Tibial artery (tissue), 4 donors: ENCODE measurements at regions not wholly inside any gene's neighbourhood (a gene's known extent, or its start where the extent isn't known, plus 50 kb on each side); places are given as distances from the start of the nearest gene placed in this dataset.

Experiments
- DNase-seq, 2 donors: peaks; one replicate each; pipeline ENCODE4 v3.0.0-alpha.2; 2019
- H3K27ac ChIP-seq, 2 donors: fragments of 200-600 bp; sonication (generic) in 1 of 2; 1 replicate in 1 of 2; 2 replicates in 1 of 2; pipeline ENCODE4 v1.5.1; 2018 to 2019; ENCODE audit warnings: mild to moderate bottlenecking in 1 of 2
- H3K27me3 ChIP-seq, 2 donors: fragments of 200-600 bp; sonication (generic) in 1 of 2; one replicate each; pipeline versions ENCODE4 v1.5.1 to v1.6.0; 2016 to 2019
- H3K36me3 ChIP-seq, 3 donors: fragments of 200-600 bp; sonication (generic) in 2 of 3; one replicate each; pipeline ENCODE4 v1.5.1; 2016 to 2019; ENCODE audit warnings: mild to moderate bottlenecking in 2 of 3
- H3K4me1 ChIP-seq, 4 donors: fragments of 200-600 bp; sonication (generic) in 2 of 4; 1 replicate in 3 of 4; 2 replicates in 1 of 4; pipeline ENCODE4 v1.5.1; 2016 to 2019
- H3K4me3 ChIP-seq, 2 donors: fragments of 200-600 bp; sonication (generic) in 1 of 2; 1 replicate in 1 of 2; 2 replicates in 1 of 2; pipeline ENCODE4 v1.5.1; 2018 to 2019; ENCODE audit warnings: mild to moderate bottlenecking in 2 of 2
- H3K9me3 ChIP-seq, 3 donors: fragments of 200-600 bp; sonication (generic) in 1 of 3; one replicate each; pipeline ENCODE4 v1.5.1; 2016 to 2019
- intact Hi-C: fragments of 100-400 bp; cut with DNase I; formaldehyde crosslinking; loops from one replicate; pipeline ENCODE4 v1.15.0; 2023; ENCODE audit warnings: low total_unique reads
- TF ChIP-seq, protein P1 (sequence below), 2 experiments: fragments of 200-600 bp in 1 of 2; fragments of 450-650 bp in 1 of 2; IDR thresholded peaks; one replicate each; pipeline ENCODE4 v1.5.1; 2017 to 2019; ENCODE audit warnings: antibody characterized with exemption in 2 of 2, mild to moderate bottlenecking in 1 of 2, moderate library complexity in 1 of 2

DNA sequence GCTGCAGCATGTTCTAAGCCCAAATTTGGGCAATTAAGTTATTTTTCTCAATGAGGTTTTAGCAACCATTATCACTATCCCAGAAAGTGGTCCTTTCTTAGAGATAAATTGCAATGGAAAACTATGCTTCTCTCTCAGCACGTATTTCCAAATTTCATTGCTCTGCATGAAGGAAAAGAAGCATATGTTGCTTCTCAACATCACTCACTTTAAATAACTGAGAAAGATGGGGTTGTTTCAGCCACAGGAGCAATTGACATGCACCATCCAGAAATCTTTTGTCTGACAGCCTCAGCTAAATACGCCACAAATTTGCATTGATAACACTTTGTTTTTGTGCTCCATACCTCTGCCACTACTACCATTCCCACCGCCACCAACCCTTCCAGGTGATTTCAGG is 157.6 kb upstream of the PKN2 start:
- Histone ChIP-seq H3K9me3 (no peaks in the 10 kb centered on the region), H3K4me3 (no peak overlapping the region), H3K27ac (no peak overlapping the region), H3K36me3 (no peaks in the 10 kb centered on the region), H3K27me3 (no peaks in the 10 kb centered on the region), H3K4me1 (no peaks in the 10 kb centered on the region)
- TF ChIP-seq, protein P1, sequence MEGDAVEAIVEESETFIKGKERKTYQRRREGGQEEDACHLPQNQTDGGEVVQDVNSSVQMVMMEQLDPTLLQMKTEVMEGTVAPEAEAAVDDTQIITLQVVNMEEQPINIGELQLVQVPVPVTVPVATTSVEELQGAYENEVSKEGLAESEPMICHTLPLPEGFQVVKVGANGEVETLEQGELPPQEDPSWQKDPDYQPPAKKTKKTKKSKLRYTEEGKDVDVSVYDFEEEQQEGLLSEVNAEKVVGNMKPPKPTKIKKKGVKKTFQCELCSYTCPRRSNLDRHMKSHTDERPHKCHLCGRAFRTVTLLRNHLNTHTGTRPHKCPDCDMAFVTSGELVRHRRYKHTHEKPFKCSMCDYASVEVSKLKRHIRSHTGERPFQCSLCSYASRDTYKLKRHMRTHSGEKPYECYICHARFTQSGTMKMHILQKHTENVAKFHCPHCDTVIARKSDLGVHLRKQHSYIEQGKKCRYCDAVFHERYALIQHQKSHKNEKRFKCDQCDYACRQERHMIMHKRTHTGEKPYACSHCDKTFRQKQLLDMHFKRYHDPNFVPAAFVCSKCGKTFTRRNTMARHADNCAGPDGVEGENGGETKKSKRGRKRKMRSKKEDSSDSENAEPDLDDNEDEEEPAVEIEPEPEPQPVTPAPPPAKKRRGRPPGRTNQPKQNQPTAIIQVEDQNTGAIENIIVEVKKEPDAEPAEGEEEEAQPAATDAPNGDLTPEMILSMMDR (IDR thresholded peaks at IDR 0.05): no peak
- intact Hi-C loops: no loop called here
- DNase-seq: no peak

DNA sequence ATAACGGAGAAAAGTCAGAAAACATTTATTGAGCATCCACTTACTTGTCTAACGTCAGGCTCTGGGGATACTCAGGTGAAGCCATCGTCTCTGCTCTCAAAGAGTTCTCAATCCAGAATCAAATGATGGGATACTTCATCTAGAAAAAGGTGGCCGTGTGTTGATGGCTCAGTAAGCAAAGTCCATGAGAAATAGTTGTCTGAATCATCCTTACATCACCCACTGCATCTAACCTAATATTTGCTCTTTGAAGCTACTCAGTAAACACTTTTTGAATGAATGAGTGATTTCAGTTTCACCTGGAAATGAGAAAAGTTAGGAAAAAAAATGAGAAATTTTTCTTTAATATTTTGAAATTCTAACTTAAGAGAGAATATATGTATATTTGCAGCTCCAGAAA is 155.3 kb upstream of the PKN2 start:
- H3K27me3 ChIP-seq: no peaks in the 10 kb centered on the region

DNA sequence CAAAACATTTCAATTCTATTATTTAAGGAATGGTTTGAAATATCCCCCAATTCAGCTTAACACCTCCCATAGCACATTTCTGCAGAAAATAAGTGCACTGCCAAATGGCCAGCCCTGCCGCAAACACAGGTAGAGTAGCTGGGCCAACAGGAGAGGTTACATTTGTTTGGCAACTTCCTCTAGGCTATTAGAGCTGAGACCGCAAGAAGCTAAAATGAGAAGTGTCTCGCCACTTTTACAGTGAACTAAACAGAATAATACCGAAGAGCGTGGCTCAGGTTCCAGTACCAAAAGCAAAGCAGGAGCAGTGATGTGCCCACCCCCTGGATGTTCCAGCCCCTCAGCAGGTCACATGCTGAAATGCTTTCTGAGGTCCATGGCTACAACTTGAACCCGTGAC is 154.5 kb upstream of the PKN2 start:
- Histone ChIP-seq H3K4me1 (no peaks in the 10 kb centered on the region), H3K9me3 (no peaks in the 10 kb centered on the region), H3K36me3 (no peaks in the 10 kb centered on the region), H3K27me3 (no peaks in the 10 kb centered on the region), H3K27ac (no peak overlapping the region), H3K4me3 (no peak overlapping the region)
- DNase-seq: no peak
- TF ChIP-seq, protein P1 (IDR thresholded peaks at IDR 0.05): no peak
- intact Hi-C loops: no loop called here

More for the DNA sequence above, 155.3 kb upstream of the PKN2 start:
- DNase-seq: no peak
- H3K36me3 ChIP-seq: no peaks in the 10 kb centered on the region
- no peaks in the 10 kb centered on the region for H3K9me3 ChIP-seq
- TF ChIP-seq, protein P1 (IDR thresholded peaks at IDR 0.05): no peak
- intact Hi-C loops: no loop called here
- H3K4me1 ChIP-seq: no peaks in the 10 kb centered on the region
- H3K4me3 ChIP-seq: no peak overlapping the region
- no peak overlapping the region for H3K27ac ChIP-seq

DNA sequence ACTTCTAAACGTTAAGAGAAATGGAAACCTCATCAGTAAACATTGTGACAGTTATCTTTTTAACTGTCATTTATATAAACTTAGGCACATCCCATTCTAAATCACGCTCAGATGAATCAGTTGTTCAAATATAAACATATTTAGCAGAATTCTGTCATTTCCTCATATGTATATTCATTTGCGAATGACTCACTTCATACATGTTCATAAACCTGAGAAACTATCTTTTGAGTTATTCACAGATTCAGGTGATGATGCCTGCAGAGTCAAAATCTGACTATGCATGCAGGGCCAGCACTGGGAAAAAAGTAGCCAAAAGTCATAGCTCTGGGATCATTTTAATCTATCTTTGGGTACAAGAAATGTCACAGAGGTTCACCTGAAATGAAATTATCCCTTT is 153.8 kb upstream of the PKN2 start:
- Histone ChIP-seq H3K27ac (no peak overlapping the region), H3K4me1 (no peaks in the 10 kb centered on the region), H3K4me3 (no peak overlapping the region), H3K9me3 (no peaks in the 10 kb centered on the region), H3K27me3 (no peaks in the 10 kb centered on the region), H3K36me3 (no peaks in the 10 kb centered on the region)
- no peak for DNase-seq
- intact Hi-C loops: no loop called here
- TF ChIP-seq, protein P1 (IDR thresholded peaks at IDR 0.05): no peak

DNA sequence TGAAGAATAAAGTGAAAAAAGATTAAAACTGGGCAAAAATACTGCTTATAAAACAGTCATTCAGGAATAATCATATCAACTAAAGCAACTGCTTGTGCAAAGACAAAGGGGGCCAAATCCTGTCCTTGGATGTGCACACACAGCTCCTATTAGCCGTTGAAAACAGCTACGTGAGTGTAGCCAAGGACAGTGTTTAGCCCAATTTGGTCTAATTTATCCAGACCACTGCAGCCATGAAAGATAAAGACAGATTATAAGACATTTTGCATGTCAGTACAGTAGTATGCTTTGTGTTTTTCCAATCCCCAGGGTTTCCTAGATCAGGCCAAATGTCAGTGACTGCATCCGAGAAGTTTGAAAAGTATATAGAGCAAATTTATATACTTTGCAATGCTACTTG is 146.3 kb upstream of the PKN2 start:
- intact Hi-C loops: no loop called here
- Histone ChIP-seq H3K4me1 (no peaks in the 10 kb centered on the region), H3K9me3 (no peaks in the 10 kb centered on the region), H3K27ac (no peak overlapping the region), H3K36me3 (no peaks in the 10 kb centered on the region), H3K27me3 (no peaks in the 10 kb centered on the region), H3K4me3 (no peak overlapping the region)
- DNase-seq: no peak
- TF ChIP-seq, protein P1 (IDR thresholded peaks at IDR 0.05): no peak

DNA sequence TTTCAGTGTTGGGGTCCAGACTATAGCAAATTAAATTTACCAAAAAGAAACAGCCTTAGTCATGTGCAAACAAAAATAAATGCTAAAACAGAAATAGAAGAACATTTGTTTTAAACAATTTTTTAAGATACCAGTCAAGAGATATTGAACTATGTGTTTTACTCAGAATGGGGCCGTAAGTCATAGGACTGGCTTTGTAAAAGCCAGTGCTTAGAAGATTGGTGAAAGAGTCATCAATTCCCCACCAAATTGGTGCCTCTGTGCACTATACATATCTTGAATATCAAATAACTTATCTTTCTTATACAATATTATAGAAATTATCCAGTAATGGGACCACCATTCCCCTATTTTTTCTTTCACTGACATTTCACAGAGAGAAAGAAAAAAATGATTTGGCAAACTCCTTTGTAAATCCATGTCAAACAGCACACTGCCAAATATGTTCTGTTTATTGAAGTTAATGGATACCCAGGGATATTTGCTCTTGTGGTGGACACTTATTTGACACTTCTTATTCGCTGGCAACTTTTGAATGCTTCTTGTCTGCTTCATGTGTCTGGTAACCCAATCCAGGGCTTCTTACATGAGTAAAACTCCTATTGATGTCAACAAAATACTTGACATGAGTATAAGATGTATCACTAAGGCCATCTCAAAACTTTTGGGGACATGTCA is 145.7 kb upstream of the PKN2 start:
- H3K9me3 ChIP-seq: no peaks in the 10 kb centered on the region
- intact Hi-C loops: no loop called here
- H3K27me3 ChIP-seq: no peaks in the 10 kb centered on the region
- no peak overlapping the region for H3K27ac ChIP-seq
- TF ChIP-seq, protein P1 (IDR thresholded peaks at IDR 0.05): no peak
- no peaks in the 10 kb centered on the region for H3K4me1 ChIP-seq
- no peak overlapping the region for H3K4me3 ChIP-seq
- no peaks in the 10 kb centered on the region for H3K36me3 ChIP-seq
- no peak for DNase-seq
